Left renal pelvis (tissue), 4 donors: ENCODE measurements at regions not wholly inside any gene's neighbourhood (a gene's known extent, or its start where the extent isn't known, plus 50 kb on each side); places are given as distances from the start of the nearest gene placed in this dataset.

Experiments
- DNase-seq, 4 donors: peaks; one replicate each; pipeline ENCODE4 v3.0.0-alpha.2; 2013; ENCODE audit warnings: low read depth in 4 of 4, low spot score in 3 of 4

DNA sequence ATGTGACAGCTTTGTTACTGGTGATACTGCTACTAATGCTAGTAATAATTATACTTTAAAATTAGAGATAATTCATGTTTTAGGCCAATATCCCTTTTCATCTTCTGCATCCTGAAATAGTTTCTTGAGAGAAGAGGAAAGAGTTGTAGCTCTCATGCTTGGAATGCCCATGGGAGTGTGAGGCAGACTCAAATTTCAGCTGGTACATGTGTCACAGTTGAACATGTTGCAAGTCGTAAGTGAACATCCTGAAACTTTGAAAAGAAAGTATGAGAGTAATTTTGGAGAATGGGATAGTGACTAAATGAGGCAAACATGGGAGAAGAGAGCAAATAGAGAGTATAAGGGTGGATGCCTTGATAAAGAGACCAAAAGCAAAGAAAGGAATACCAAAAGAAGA, 168.0 kb downstream of the TMTC3 start:
- DNase-seq, result no peak

DNA sequence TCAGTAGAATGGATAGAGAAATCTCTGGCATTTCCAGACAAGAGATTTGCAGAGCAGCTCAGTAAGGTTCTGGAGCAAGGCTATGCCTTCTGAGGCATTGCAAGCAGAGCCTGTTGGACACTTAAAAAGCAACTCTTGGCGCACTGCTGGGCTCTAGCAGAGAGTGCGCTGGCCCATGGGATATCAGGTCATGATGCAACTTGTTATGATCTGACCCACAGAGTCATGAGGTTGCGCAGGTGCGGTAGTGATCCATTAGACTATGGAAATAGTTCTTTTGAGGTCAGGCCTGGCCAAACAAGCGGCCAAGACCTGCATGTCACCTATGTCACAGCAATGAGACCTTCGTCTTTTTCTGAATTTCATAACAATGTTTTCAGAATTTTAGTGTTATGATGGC, 168.6 kb downstream of the TMTC3 start:
- no peak for DNase-seq

DNA sequence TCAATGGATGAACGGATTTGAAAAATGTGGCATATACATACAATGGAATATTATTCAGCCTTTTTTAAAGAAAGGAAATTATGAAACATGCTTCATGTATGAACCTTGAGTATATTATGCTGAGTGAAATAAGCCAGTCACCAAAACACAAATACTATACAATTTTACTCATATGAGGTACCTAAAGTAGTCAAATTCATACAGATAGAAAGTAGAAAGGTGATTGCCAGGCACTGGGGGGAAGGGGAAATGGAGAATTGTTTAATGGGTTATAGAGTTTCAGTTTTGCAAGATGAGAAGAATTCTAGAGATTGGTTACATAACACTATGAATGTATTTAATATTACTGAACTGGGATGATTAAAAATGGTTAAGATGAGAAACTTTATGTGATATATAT, 171.4 kb downstream of the TMTC3 start:
- no peak for DNase-seq

DNA sequence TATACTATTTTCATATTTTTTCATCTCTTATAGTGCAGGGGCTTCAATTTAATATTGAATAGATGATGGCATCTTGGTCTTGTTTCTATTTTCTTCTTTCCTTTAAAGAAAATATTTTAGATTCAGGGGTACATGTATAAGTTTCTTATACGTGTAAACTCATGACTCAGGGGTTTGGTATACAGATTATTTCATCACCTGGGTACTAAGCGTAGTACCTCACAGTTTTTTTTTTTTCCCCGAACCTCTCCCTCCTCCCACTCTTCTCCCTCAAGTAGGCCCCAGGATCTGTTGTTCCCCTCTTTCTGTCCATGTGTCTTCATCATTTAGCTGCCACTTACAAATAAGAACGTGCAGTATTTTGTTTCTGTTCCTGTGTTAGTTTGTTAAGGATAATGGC, 172.6 kb downstream of the TMTC3 start:
- DNase-seq, result no peak

DNA sequence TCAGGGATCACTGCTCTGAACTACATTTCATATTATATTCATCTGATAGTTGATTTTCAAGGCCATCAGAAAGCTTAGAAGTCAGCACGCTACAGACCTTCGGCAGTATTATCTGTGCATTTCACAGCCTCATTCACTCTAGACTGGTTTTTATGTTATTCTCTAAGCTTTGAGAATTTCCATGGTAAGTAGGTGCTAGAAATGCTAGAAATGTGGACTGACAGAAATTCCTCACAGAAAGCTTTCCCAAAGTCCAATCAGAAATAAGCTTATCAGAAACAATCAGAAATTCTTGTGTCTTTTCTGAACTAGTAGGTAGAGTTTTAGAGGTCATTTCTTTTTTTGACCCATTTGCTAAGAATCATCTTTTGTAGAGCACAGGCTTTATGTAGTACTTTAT, 176.6 kb downstream of the TMTC3 start:
- no peak for DNase-seq

DNA sequence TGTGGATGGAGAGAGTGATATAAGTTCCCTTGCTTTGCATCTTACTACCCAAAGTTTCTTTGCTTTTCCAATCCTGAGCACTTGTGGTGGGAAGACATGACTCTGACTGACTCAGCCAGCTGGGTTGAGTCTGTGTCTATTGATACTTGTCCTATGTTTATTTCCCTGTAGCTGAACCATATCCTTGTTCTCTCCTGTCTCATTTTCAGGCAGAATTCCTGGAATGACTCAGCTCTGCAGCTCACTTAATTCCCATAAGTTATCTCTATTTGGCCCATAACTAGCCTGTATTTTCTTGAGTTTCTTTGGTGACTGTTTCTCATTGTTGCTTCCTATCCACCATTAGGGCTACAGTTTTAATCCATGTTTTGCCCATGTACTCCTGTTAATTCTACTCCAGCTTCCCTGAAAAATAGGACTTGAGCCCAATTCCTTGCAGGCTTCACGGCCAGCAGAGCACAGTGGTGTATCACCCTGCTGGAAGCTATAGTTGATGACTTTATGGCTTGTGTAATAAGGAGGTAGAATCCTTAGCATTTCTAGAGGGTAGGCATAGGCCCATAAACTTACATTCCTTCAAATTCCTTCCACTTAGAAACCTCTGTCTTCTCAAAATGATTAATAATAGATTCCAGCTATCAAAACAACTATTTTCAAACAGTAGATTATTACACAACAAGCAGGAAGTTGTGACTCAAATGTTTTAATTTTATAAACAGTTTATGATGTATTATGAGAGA, 183.1 kb downstream of the TMTC3 start:
- no peak for DNase-seq

DNA sequence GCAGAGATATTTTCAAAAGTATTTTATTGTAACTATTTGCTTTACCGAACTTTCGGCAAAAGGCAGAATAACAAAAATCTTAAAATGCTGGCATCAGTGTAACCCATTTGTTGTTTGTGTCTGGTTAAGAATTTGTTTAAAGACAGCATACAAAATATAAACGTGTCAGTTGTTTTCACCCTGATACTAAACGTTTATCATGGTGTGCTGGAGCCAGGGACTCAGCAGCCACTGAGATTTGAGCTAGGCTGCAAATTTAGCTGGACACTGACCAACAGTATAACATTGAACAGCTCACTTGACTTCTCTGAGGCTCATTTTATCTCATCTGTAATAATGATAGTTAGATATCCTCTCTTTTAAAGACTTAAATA, 183.7 kb downstream of the TMTC3 start:
- DNase-seq, result no peak

DNA sequence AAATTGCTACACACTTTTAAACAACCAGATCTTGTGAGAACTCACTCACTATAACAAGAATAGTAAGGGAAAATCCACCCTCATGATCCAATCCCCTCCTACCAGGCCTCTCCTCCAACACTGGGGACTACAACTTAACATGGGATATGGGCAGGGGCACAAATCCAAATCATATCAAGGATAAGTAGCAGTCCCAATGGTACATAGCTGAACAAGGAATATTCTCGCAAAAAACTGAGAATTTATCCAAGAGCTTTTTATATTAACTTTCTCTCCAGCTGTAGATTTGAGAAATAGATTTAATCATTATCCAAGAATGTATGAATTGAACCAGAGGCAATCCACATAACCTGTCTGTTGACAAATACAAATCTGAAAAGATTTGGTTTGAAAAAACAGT, 185.2 kb downstream of the TMTC3 start:
- no peak for DNase-seq

DNA sequence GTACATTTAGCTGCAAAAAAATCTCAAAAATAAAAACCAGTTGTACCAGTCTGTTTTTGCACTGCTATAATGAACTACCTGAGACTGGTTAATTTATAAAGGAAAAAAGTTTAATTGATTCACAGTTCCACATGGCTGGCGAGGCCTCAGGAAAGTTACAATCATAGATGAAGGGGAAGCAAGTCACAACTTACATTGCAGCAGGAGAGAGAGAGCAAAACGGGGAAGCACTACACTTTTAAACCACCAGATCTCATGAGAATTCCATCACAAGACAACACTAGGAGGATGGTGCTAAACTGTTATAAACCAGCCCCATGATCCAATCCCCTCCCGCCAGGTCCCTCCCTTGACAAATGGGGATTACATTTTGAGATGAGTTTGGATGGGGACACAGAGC, 186.0 kb downstream of the TMTC3 start:
- DNase-seq, result peak in 1 of 4 donors; percentile 26

DNA sequence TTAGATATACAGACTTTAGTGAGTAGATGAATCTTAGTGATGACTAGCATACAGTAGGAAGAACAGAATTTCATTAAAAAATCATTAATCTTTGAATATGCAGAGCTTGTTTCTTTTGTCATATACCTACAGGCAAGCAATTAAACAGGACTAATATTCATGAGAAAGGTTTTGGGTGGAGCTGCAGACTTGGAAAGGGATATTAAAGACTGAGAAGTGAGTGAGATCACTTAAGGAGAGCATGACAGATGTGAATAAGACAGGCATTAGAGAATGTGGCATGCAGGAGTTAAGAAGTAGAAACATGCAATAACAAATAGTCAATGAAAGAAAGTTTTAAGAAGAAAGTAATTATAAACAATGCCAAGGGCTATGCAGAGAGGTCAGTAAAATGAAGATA, 187.7 kb downstream of the TMTC3 start:
- DNase-seq, result no peak

DNA sequence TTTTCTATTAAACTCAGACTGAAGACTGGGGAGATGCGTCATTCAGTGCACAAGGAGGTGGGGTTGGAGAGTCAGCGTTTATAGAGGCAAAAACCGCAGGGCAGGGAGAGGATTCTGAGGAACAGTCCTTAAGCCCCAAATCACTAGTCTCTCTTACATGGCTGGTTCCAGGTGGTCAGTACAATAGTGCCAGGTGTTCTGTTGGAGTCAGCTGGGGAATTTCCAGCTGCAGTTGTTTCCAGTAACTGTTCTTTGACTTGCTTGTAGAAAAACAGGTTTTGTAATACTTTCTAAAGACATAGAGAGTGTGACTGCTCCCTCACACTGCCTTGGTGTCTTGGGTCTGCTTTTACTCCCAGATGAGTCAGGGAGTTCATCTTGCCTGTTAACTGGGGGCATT, 192.2 kb downstream of the TMTC3 start:
- no peak for DNase-seq

DNA sequence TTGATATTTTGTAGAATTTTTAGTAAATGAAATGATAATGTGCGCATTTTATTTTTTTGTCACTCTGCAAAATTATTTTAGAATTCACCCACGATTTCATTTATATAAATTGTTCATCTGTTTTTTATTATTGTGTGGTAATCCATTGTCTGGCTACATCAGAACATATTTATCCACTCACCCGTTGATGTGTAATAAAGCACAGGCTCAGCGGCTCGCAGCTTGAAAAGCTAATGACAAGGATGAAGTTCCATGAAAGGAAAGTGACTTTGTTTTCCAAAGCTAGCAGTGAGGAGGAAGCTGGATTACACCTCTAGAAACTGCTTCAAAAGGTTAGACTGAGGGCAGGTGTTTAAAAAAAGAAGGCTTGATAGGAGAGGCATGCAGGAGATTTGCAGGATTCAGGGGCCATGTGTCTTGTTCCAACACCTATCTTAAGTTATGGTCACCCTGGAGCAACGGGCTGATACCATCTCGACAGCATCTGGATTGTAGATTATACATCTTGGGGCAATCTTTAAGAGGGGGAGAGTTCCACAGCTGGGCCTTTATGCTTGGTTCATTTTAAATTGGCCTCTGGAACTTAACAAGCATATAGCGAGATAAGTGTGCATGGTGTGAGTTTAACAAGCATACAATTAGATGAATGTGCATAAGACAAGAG, 194.1 kb downstream of the TMTC3 start:
- no peak for DNase-seq

DNA sequence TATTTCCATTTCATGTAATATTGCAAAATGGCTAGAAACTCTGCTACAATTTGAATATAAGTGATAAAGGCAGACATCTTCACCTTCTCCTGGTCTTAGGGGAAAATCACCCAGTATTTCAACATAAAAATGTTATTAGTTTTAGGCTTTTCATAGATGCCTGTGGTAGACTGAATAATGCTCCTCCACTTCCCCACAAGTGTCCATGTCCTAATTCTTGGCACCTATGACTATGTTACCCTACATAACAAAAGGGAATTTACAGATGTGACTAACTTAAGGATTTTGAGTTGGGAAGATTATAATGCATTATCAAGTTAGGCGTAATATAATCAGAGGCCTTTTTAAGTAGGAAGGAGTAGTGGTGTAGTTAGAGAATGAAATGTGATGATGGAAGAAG, 196.4 kb downstream of the TMTC3 start:
- DNase-seq, result no peak

DNA sequence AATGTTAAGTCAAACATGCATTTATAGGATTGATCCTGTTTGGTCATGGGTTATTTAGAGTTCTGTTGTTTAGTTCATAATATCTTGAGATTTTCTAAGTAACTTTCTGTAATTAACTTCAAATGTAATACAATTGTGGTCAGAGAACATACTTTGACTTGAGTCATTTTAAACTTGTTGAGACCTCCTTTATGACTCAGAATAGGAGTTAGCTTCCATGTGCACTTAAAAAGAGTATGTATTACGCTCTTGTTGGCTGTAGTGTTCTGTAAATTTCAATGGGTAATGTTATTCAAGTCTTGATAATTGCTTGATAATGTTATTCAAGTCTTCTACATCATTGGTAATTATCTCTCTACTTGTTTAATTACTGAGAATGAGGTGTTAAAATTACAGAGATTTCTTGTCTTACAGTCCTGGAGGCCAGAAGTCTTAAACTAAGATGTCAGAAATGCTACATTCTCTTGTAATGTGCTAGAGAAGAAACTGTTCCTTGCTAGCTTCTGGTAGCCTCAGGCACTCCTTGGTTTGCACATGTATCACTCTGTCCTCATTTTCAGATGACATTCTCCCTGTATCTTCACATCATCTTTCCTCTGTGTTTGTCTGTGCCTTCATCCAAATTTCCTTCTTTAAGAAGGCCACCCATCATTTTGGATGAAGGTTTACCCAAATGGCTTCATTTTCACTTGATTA, 197.3 kb downstream of the TMTC3 start:
- DNase-seq, result no peak

DNA sequence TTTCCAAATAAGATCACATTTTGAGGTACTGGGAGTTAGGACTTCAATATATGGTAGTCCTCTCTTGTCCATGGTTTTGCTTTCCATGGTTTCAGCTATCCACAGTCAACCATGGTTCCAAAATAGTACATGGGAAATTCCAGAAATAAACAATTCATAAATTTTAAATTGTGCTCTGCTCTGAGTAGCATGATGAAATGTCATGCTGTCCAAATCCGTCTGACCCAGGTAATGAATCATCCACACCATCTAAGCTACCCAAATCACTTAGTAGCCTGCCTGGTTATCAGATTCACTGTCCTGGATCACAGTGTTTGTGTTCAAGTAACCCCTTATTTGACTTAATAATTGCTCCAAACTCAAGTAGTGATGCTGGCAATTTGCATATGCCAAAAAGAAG, 197.9 kb downstream of the TMTC3 start:
- DNase-seq, result no peak

DNA sequence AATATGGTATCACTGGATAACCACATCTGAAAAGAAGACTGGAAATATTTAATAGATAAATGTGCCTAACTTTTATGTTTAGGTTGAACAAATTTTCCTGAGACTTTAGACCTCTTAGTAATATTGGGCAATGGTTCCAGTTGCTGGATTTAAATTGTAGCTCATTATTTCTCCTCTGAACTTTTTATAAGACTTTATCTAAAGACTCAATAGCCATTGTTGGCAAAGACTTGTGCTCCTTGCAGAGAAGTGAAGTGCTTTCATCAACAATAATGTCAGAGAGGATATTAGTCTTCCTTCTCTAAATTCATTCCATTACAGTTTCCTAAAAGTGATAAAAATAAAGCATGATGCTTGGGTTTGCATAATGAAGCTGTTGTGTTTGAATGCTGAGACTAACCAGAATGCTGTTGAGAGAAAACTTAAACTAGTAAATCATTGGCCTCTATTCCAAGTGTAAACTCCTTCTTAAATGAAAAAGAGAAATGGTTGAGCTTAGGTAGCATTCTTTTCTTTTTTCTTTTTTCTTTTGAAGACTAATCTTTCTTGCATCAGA, 200.2 kb downstream of the TMTC3 start:
- no peak for DNase-seq

DNA sequence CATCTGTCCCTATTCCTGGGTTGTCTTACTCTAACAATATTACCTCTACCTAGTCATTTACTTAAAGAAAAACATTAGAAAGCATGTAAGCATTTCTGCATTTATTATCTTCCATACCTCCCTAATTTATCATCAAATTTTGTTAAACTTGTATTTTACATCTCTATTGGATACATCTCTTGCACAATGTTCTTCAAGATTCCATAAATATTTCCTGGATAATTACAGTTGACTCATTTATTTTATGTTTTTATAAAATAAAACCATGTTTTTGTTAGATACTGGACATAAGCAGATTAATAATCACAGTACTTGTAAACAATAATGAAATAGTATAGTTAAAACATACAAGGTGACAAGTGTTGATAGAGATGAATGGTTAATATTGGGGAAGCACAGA, 209.0 kb downstream of the TMTC3 start:
- no peak for DNase-seq

DNA sequence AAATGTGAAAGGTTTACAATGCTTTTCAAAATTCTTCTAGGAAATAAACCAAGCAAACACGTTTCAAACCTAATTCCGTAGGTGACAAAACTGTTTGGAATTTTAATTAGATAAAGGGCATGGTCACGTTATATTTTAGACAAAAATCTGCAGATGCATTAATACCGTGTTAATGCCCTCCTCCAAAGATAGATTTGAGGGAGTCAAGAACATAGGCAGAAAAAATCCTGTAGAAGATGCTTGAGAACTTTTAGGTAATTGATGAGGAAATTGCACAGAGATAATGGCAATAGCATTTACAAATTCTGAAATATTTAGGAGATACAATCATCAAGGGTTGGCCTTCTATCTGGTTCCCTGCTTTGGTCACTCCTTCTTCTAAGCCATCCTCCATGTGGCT, 212.6 kb downstream of the TMTC3 start:
- no peak for DNase-seq

DNA sequence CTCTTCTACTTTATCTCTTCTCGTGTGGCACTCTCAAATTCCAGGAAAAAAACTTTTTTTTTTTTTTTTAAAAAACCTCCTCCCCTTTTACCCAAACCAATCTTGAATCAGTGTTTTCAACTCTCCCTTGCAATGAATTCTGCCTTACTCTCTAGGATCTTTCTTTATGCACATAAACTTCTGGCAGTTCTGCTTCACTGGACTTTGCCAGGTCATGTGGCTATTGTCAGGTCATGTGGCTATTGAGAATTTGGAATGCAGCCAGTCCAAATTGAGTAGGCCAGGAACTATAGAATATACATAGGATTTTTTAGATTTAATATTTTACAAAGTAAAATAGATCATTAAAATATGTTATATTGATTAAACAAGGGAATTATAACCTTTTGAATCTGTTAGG, 218.2 kb downstream of the TMTC3 start:
- peak in 1 of 4 donors; percentile 2 for DNase-seq

DNA sequence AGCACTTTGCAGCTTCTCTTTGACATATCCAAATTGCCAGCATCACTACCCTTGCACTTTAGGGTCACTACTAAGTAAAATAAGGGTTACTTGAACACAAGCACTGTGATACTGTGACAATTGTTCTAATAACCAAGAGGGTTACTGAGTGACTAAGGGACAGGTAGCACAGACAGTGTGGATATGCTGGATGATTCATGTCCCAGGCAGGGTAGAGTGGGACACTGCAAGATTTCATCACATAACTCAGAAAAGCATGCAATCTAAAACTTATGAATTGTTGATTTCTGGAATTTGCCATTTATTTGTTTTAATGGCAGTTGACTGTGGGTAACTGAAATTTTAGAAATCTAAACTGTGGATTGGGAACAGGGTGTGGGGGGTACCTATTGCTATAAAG, 218.8 kb downstream of the KITLG start:
- no peak for DNase-seq

DNA sequence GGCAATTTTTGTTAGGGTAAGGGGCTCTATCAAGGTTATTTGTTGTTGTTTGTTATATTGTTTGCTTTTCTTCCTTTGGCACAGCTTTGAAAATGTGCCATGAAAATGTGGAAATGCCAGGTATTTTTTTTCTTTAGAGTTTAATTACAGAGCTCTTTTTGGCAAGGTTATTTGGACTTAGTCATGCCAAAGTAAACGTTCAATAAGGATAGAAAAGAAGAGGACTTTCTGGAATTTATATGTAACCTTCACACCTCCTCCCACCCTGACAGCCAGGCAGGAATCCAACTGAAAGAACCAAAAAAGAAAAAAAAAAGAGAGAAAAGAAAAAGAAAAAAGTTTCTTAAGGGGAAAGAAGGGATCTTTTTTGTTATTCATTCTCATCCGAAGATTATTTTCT, 217.8 kb downstream of the KITLG start:
- DNase-seq, result no peak

DNA sequence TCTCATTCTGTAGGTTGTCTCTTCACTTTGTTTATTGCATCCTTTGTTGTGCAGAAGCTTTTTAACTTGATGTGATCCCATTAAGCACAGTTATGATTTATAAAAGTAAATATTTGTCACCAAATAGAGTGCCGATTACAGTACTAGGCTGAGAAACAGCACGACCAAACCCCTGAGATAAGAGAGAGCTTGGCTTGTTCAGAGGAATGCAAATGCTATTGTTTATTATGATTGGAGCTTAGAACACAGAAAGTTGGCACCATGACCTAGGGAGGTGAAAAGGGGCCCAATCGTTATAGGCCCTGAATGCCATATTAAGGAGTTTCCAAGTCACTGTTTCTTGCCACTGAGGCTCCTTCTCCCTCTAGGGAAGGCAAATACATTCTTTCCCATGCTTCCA, 214.9 kb downstream of the KITLG start:
- no peak for DNase-seq
